ENCODE measurements at regions not wholly inside any gene's neighbourhood (a gene's known extent, or its start where the extent isn't known, plus 50 kb on each side); places are given as distances from the start of the nearest gene placed in this dataset.

DNA sequence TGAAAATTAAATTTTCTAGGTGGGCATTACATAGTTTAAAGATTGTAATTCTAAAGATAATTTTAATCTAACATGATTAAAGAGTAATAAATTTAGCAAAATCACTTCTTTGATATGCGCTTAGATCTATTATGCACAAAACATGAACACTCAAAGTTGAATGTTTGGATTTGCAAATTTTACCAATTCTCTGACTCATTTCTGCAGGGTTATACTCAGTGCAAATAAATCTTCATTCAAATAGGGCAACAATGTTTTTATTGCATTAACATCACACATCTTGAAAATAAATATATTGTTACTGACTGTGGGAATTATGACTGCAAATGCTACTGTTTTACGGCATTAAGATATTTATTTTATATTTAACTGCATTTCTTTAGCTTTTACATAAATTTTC is 110.7 kb downstream of the OGFRL1 start:
- ChIA-PET CTCF (interaction anchor here (0.9 to 1.6 kb wide), 3 partner anchors 11 to 1929 kb away, joined by 3 to 5 read pairs (median 3); no protein-coding TSS in a partner anchor), POLR2A (no interaction called here)
- TF ChIP-seq EZH2 (IDR thresholded peaks at IDR 0.05; ENCODE audit: borderline replicate concordance, insufficient read depth, low read depth, low read length, poor library complexity, severe bottlenecking) = no peak
- TF ChIP-seq, protein P1, sequence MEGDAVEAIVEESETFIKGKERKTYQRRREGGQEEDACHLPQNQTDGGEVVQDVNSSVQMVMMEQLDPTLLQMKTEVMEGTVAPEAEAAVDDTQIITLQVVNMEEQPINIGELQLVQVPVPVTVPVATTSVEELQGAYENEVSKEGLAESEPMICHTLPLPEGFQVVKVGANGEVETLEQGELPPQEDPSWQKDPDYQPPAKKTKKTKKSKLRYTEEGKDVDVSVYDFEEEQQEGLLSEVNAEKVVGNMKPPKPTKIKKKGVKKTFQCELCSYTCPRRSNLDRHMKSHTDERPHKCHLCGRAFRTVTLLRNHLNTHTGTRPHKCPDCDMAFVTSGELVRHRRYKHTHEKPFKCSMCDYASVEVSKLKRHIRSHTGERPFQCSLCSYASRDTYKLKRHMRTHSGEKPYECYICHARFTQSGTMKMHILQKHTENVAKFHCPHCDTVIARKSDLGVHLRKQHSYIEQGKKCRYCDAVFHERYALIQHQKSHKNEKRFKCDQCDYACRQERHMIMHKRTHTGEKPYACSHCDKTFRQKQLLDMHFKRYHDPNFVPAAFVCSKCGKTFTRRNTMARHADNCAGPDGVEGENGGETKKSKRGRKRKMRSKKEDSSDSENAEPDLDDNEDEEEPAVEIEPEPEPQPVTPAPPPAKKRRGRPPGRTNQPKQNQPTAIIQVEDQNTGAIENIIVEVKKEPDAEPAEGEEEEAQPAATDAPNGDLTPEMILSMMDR (IDR thresholded peaks at IDR 0.05) = no peak
- Mint-ChIP-seq H3K4me3 (no peak overlapping the region), H3K4me1 (peaks cover 5% of the 10 kb centered on the region), H3K9me3 (ENCODE audit: insufficient read depth) (no peaks in the 10 kb centered on the region), H3K27me3 (peaks cover 3% of the 10 kb centered on the region), H3K27ac (no peak overlapping the region)
- no CpG with 5 or more reads among the region's 2 CpGs for WGBS (ENCODE audit: insufficient coverage)
- Histone ChIP-seq H3K79me2 (ENCODE audit: control insufficient read depth, insufficient read depth, low read length) (no peaks in the 10 kb centered on the region), H3K27ac (ENCODE audit: low read length in 2 of 2) (no peak overlapping the region), H3K9me3 (ENCODE audit: control extremely low read depth in 1 of 3, control insufficient read depth in 2 of 3, insufficient read depth in 1 of 3, low read length in 2 of 3) (no peaks in the 10 kb centered on the region), H3K27me3 (replicated peaks in 1 of 4; ENCODE audit: control extremely low read depth in 1 of 4, control insufficient read depth in 3 of 4, insufficient read depth in 4 of 4, low read length in 3 of 4) (no peaks in the 10 kb centered on the region), H3K4me3 (ENCODE audit: control extremely low read depth in 1 of 5, extremely low read depth in 1 of 5, insufficient read depth in 1 of 5, low read depth in 2 of 5, low read length in 4 of 5) (no peak overlapping the region), H3K4me2 (replicated peaks; ENCODE audit: low read depth, low read length, poor library complexity, severe bottlenecking) (no peak overlapping the region), H4K20me1 (ENCODE audit: control insufficient read depth, insufficient read depth, low read length, poor library complexity, severe bottlenecking) (no peaks in the 10 kb centered on the region), H3K9ac (ENCODE audit: low read length) (no peak overlapping the region), H3K36me3 (replicated peaks in 1 of 2; ENCODE audit: control extremely low read depth in 1 of 2, control insufficient read depth in 1 of 2, extremely low read depth in 1 of 2, insufficient read depth in 2 of 2, low read length in 1 of 2) (no peaks in the 10 kb centered on the region), H2AFZ (ENCODE audit: insufficient read depth, low read depth, low read length, poor library complexity, severe bottlenecking) (no peak overlapping the region), H3K4me1 (ENCODE audit: control insufficient read depth in 2 of 2, insufficient read depth in 2 of 2, low read length in 2 of 2) (peaks cover 0 to 3% of the 10 kb centered on the region in 2 donors)
- ATAC-seq (ENCODE audit: low read depth) (no peak), DNase-seq (no peak)
- intact Hi-C loops (cut with micrococcal nuclease) = no loop called here

DNA sequence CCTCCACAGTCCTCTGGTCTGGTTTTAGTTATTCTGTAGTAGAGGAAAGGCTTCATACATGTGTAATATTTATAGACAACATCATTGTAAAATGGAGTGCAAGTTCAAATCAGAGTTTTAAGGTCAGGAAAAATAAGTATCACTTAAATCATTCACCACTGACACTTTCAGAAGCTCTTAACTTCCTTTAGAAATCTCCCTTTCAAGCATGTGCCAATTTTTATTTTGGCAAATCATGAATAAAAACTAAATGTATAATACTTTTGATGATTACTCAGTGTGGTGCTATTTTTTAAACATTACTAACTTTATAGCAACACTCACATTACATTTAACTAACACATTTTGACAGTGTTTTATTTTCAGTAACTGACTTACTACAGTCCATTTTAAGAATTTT is 112.2 kb downstream of the OGFRL1 start:
- no peaks in the 10 kb centered on the region for H3K79me2 ChIP-seq (ENCODE audit: control insufficient read depth, insufficient read depth, low read length)

More for the DNA sequence above, 112.2 kb downstream of the OGFRL1 start:
- peaks cover 3% of the 10 kb centered on the region for H3K27me3 Mint-ChIP-seq
- intact Hi-C loops (cut with micrococcal nuclease) = no loop called here
- H2AFZ ChIP-seq (ENCODE audit: insufficient read depth, low read depth, low read length, poor library complexity, severe bottlenecking) = no peak overlapping the region
- H3K27ac ChIP-seq (ENCODE audit: low read length in 2 of 2) = no peak overlapping the region
- peaks cover 0 to 3% of the 10 kb centered on the region in 2 donors for H3K4me1 ChIP-seq (ENCODE audit: control insufficient read depth in 2 of 2, insufficient read depth in 2 of 2, low read length in 2 of 2)
- H3K4me3 Mint-ChIP-seq = no peak overlapping the region
- H3K9ac ChIP-seq (ENCODE audit: low read length) = no peak overlapping the region
- H3K4me1 Mint-ChIP-seq = peaks cover 5% of the 10 kb centered on the region
- H3K36me3 ChIP-seq (replicated peaks in 1 of 2; ENCODE audit: control extremely low read depth in 1 of 2, control insufficient read depth in 1 of 2, extremely low read depth in 1 of 2, insufficient read depth in 2 of 2, low read length in 1 of 2) = no peaks in the 10 kb centered on the region
- CTCF ChIA-PET = no interaction called here
- H3K27me3 ChIP-seq (replicated peaks in 1 of 4; ENCODE audit: control extremely low read depth in 1 of 4, control insufficient read depth in 3 of 4, insufficient read depth in 4 of 4, low read length in 3 of 4) = no peaks in the 10 kb centered on the region
- no peaks in the 10 kb centered on the region for H3K9me3 ChIP-seq (ENCODE audit: control extremely low read depth in 1 of 3, control insufficient read depth in 2 of 3, insufficient read depth in 1 of 3, low read length in 2 of 3)
- POLR2A ChIA-PET = no interaction called here
- H3K4me2 ChIP-seq (replicated peaks; ENCODE audit: low read depth, low read length, poor library complexity, severe bottlenecking) = no peak overlapping the region
- no peaks in the 10 kb centered on the region for H3K9me3 Mint-ChIP-seq (ENCODE audit: insufficient read depth)
- no peaks in the 10 kb centered on the region for H4K20me1 ChIP-seq (ENCODE audit: control insufficient read depth, insufficient read depth, low read length, poor library complexity, severe bottlenecking)
- H3K4me3 ChIP-seq (ENCODE audit: control extremely low read depth in 1 of 5, extremely low read depth in 1 of 5, insufficient read depth in 1 of 5, low read depth in 2 of 5, low read length in 4 of 5) = no peak overlapping the region
- no peak for ATAC-seq (ENCODE audit: low read depth)
- H3K27ac Mint-ChIP-seq = no peak overlapping the region
- TF ChIP-seq, protein P1 (IDR thresholded peaks at IDR 0.05) = no peak
- TF ChIP-seq EZH2 (IDR thresholded peaks at IDR 0.05; ENCODE audit: borderline replicate concordance, insufficient read depth, low read depth, low read length, poor library complexity, severe bottlenecking) = no peak
- DNase-seq = no peak
